ENCODE measurements at regions not wholly inside any gene's neighbourhood (a gene's known extent, or its start where the extent isn't known, plus 50 kb on each side); places are given as distances from the start of the nearest gene placed in this dataset.

GRCh38 chr6:148274809-148275208 is 67.8 kb upstream of the SASH1 start:
- Histone ChIP-seq H3K27ac (no peak overlapping the region), H3K27me3 (no peaks in the 10 kb centered on the region), H3K9me3 (no peaks in the 10 kb centered on the region), H3K4me1 (peaks cover 0 to 7% (median 0%) of the 10 kb centered on the region in 4 donors), H3K4me3 (no peak overlapping the region), H3K36me3 (no peaks in the 10 kb centered on the region)
- DNase-seq (ENCODE audit: low spot score in 2 of 2), result no peak
- 82 to 85% methylated on average over 2 of the region's 2 CpGs for WGBS, 2 donors
- TF ChIP-seq CTCF (IDR thresholded peaks at IDR 0.05), result no peak
- TF ChIP-seq EP300 (IDR thresholded peaks at IDR 0.05), result no peak
- no peak for TF ChIP-seq POLR2A (IDR thresholded peaks at IDR 0.05)

GRCh38 chr6:148285205-148285604 is 57.4 kb upstream of the SASH1 start:
- Histone ChIP-seq H3K27ac (no peak overlapping the region), H3K27me3 (no peaks in the 10 kb centered on the region), H3K4me1 (no peaks in the 10 kb centered on the region), H3K36me3 (no peaks in the 10 kb centered on the region), H3K9me3 (no peaks in the 10 kb centered on the region), H3K4me3 (no peak overlapping the region)
- TF ChIP-seq CTCF (IDR thresholded peaks at IDR 0.05) (no peak), EP300 (IDR thresholded peaks at IDR 0.05) (no peak), POLR2A (IDR thresholded peaks at IDR 0.05) (no peak)
- 89 to 91% methylated on average over 2 of the region's 2 CpGs for WGBS, 2 donors
- DNase-seq (ENCODE audit: low spot score in 2 of 2), result no peak

- 84 to 86% methylated on average over 5 of the region's 5 CpGs for WGBS, 2 donors
- no peaks in the 10 kb centered on the region for H3K27me3 ChIP-seq
- no peak overlapping the region for H3K27ac ChIP-seq
- no peaks in the 10 kb centered on the region for H3K9me3 ChIP-seq
- peaks cover 0 to 2% (median 0%) of the 10 kb centered on the region in 4 donors for H3K4me1 ChIP-seq
- H3K36me3 ChIP-seq, result no peaks in the 10 kb centered on the region
- TF ChIP-seq CTCF (IDR thresholded peaks at IDR 0.05), result no peak
- TF ChIP-seq EP300 (IDR thresholded peaks at IDR 0.05), result no peak
- TF ChIP-seq POLR2A (IDR thresholded peaks at IDR 0.05), result no peak
- no peak overlapping the region for H3K4me3 ChIP-seq
- DNase-seq (ENCODE audit: low spot score in 2 of 2), result no peak
These were observed 56.1 kb upstream of the SASH1 start for GRCh38 chr6:148286563-148286962.

- DNase-seq (ENCODE audit: low spot score in 2 of 2), result no peak
- WGBS, 2 donors, result 90 to 93% methylated on average over 15 of the region's 15 CpGs
These were observed 54.9 kb upstream of the SASH1 start for GRCh38 chr6:148287623-148288333.

More at GRCh38 chr6:148287623-148288333, 54.9 kb upstream of the SASH1 start:
- no peak overlapping the region for H3K27ac ChIP-seq
- H3K9me3 ChIP-seq, result no peaks in the 10 kb centered on the region
- TF ChIP-seq EP300 (IDR thresholded peaks at IDR 0.05) (no peak), POLR2A (IDR thresholded peaks at IDR 0.05) (no peak), CTCF (IDR thresholded peaks at IDR 0.05) (no peak)
- no peak overlapping the region for H3K4me3 ChIP-seq
- no peaks in the 10 kb centered on the region for H3K27me3 ChIP-seq
- H3K4me1 ChIP-seq, result peaks cover 0 to 12% (median 0%) of the 10 kb centered on the region in 4 donors
- H3K36me3 ChIP-seq, result no peaks in the 10 kb centered on the region

All from tibial nerve (tissue), 4 donors.